ENCODE measurements at regions not wholly inside any gene's neighbourhood (a gene's known extent, or its start where the extent isn't known, plus 50 kb on each side); places are given as distances from the start of the nearest gene placed in this dataset.
A peak's percentile ranks its signal among the peaks of the same experiment; 100 is the strongest.

- peak overlapping the region; percentile 21 for H3K4me3 ChIP-seq (ENCODE audit: low read depth, low read length)
- no peak overlapping the region for H3K27ac ChIP-seq (ENCODE audit: insufficient read depth, low read length, poor library complexity, severe bottlenecking)
- no peaks in the 10 kb centered on the region for H3K9me3 ChIP-seq (ENCODE audit: control insufficient read depth in 2 of 2, low read length in 2 of 2)
- peak in 2 of 3 donors; percentile 1 to 38 for DNase-seq
- H3K4me1 ChIP-seq (ENCODE audit: control insufficient read depth, insufficient read depth, low read length, poor library complexity, severe bottlenecking) = no peaks in the 10 kb centered on the region
- H3K36me3 Mint-ChIP-seq = no peaks in the 10 kb centered on the region
- peaks cover 1% of the 10 kb centered on the region for H3K27me3 ChIP-seq (ENCODE audit: control insufficient read depth, insufficient read depth, low read length)
- H3K4me1 Mint-ChIP-seq = peaks cover 0 to 10% (median 2%) of the 10 kb centered on the region in 4 donors
- peak overlapping the region in 1 of 4 donors; percentile 71 for H3K4me3 Mint-ChIP-seq
- H3K9me3 Mint-ChIP-seq = peaks cover 0 to 2% (median 0%) of the 10 kb centered on the region in 7 donors
- peaks cover 10% of the 10 kb centered on the region for H3K27me3 Mint-ChIP-seq
- peak; percentile 40 to 53 for ATAC-seq (ENCODE audit: low read depth in 2 of 2)
- H3K36me3 ChIP-seq (ENCODE audit: control insufficient read depth, insufficient read depth, low read length) = no peaks in the 10 kb centered on the region
- H3K27ac Mint-ChIP-seq = no peak overlapping the region
Measured at GRCh38 chr4:169823685-169824084, 65.9 kb upstream of the HPF1 start.

DNA sequence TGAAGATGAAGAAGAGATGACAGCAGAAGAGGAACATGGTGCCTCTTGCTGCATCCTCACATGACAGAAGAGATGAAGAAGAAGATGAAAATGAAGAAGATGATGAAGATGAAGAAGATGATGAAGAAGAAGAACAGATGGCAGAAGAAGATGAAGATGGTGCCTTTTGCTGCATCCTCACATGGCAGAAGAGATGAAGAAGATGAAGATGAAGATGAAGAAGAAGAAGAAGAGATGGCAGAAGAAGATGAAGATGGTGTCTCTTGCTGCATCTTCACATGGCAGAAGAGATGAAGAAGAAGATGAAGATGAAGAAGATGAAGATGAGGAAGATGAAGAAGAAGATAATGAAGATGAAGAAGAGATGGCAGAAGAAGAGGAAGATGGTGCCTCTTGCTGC lies 63.7 kb upstream of the HPF1 start:
- no peak overlapping the region for H3K27ac Mint-ChIP-seq
- no peak overlapping the region for H3K4me3 ChIP-seq (ENCODE audit: low read depth, low read length)
- H3K27me3 ChIP-seq (ENCODE audit: control insufficient read depth, insufficient read depth, low read length) = peaks cover 1% of the 10 kb centered on the region
- no peak overlapping the region for H3K4me3 Mint-ChIP-seq
- no peaks in the 10 kb centered on the region for H3K4me1 ChIP-seq (ENCODE audit: control insufficient read depth, insufficient read depth, low read length, poor library complexity, severe bottlenecking)
- H3K36me3 ChIP-seq (ENCODE audit: control insufficient read depth, insufficient read depth, low read length) = no peaks in the 10 kb centered on the region
- H3K27me3 Mint-ChIP-seq = peaks cover 6% of the 10 kb centered on the region
- no peak for DNase-seq
- ATAC-seq (ENCODE audit: low read depth in 2 of 2) = no peak
- no peaks in the 10 kb centered on the region for H3K9me3 ChIP-seq (ENCODE audit: control insufficient read depth in 2 of 2, low read length in 2 of 2)
- H3K4me1 Mint-ChIP-seq = peaks cover 0 to 16% (median 2%) of the 10 kb centered on the region in 4 donors
- no peak overlapping the region for H3K27ac ChIP-seq (ENCODE audit: insufficient read depth, low read length, poor library complexity, severe bottlenecking)
- H3K9me3 Mint-ChIP-seq = no peaks in the 10 kb centered on the region
- no peaks in the 10 kb centered on the region for H3K36me3 Mint-ChIP-seq

- no peak for DNase-seq
- Mint-ChIP-seq H3K4me1 (peaks cover 0 to 6% (median 0%) of the 10 kb centered on the region in 4 donors), H3K27me3 (peaks cover 6% of the 10 kb centered on the region), H3K9me3 (no peaks in the 10 kb centered on the region), H3K4me3 (no peak overlapping the region), H3K27ac (no peak overlapping the region), H3K36me3 (no peaks in the 10 kb centered on the region)
- H3K36me3 ChIP-seq (ENCODE audit: control insufficient read depth, insufficient read depth, low read length) = no peaks in the 10 kb centered on the region
- H3K27me3 ChIP-seq (ENCODE audit: control insufficient read depth, insufficient read depth, low read length) = peaks cover 1% of the 10 kb centered on the region
- H3K27ac ChIP-seq (ENCODE audit: insufficient read depth, low read length, poor library complexity, severe bottlenecking) = no peak overlapping the region
- ATAC-seq (ENCODE audit: low read depth in 2 of 2) = no peak
- no peaks in the 10 kb centered on the region for H3K9me3 ChIP-seq (ENCODE audit: control insufficient read depth in 2 of 2, low read length in 2 of 2)
- no peak overlapping the region for H3K4me3 ChIP-seq (ENCODE audit: low read depth, low read length)
- no peaks in the 10 kb centered on the region for H3K4me1 ChIP-seq (ENCODE audit: control insufficient read depth, insufficient read depth, low read length, poor library complexity, severe bottlenecking)
Measured at GRCh38 chr4:169818063-169818679, 60.4 kb upstream of the HPF1 start.

- H3K27me3 ChIP-seq (ENCODE audit: control insufficient read depth, insufficient read depth, low read length) = no peaks in the 10 kb centered on the region
- peaks cover 0 to 6% (median 0%) of the 10 kb centered on the region in 4 donors for H3K4me1 Mint-ChIP-seq
- no peak overlapping the region for H3K27ac ChIP-seq (ENCODE audit: insufficient read depth, low read length, poor library complexity, severe bottlenecking)
- H3K9me3 Mint-ChIP-seq = no peaks in the 10 kb centered on the region
- ATAC-seq (ENCODE audit: low read depth in 2 of 2) (no peak), DNase-seq (no peak)
- H3K36me3 ChIP-seq (ENCODE audit: control insufficient read depth, insufficient read depth, low read length) = no peaks in the 10 kb centered on the region
- H3K27me3 Mint-ChIP-seq = peaks cover 6% of the 10 kb centered on the region
- H3K27ac Mint-ChIP-seq = no peak overlapping the region
- no peaks in the 10 kb centered on the region for H3K36me3 Mint-ChIP-seq
- H3K4me1 ChIP-seq (ENCODE audit: control insufficient read depth, insufficient read depth, low read length, poor library complexity, severe bottlenecking) = no peaks in the 10 kb centered on the region
- no peak overlapping the region for H3K4me3 ChIP-seq (ENCODE audit: low read depth, low read length)
- no peak overlapping the region for H3K4me3 Mint-ChIP-seq
- H3K9me3 ChIP-seq (ENCODE audit: control insufficient read depth in 2 of 2, low read length in 2 of 2) = no peaks in the 10 kb centered on the region
Measured at GRCh38 chr4:169815606-169816005, 57.9 kb upstream of the HPF1 start.

DNA sequence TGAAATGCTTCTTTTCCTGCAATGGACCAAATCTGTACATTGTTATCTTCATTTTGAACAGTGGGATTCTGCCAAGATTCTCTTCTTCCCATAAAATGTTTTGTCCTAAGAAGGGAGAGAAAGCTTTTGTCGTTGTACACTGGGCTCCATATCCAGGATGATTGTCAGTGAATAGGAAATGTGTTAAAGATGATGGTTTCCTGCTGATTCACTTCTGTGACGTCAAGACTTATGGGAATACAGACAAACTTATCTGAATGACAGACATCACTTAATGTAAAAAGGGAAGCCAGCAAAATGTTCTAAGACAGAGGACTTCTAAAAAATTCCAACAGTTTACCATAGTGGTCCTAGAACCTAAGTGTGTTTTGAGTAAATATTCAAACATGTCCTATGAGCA lies 53.7 kb upstream of the HPF1 start:
- H3K4me3 Mint-ChIP-seq = no peak overlapping the region
- Histone ChIP-seq H3K4me3 (ENCODE audit: low read depth, low read length) (no peak overlapping the region), H3K4me1 (ENCODE audit: control insufficient read depth, insufficient read depth, low read length, poor library complexity, severe bottlenecking) (no peaks in the 10 kb centered on the region), H3K27ac (ENCODE audit: insufficient read depth, low read length, poor library complexity, severe bottlenecking) (no peak overlapping the region), H3K27me3 (ENCODE audit: control insufficient read depth, insufficient read depth, low read length) (no peaks in the 10 kb centered on the region), H3K36me3 (ENCODE audit: control insufficient read depth, insufficient read depth, low read length) (no peaks in the 10 kb centered on the region), H3K9me3 (ENCODE audit: control insufficient read depth in 2 of 2, low read length in 2 of 2) (no peaks in the 10 kb centered on the region)
- DNase-seq (no peak), ATAC-seq (ENCODE audit: low read depth in 2 of 2) (no peak)
- H3K4me1 Mint-ChIP-seq = peaks cover 0 to 2% (median 0%) of the 10 kb centered on the region in 4 donors
- H3K9me3 Mint-ChIP-seq = no peaks in the 10 kb centered on the region
- H3K27ac Mint-ChIP-seq = no peak overlapping the region
- H3K27me3 Mint-ChIP-seq = no peaks in the 10 kb centered on the region
- no peaks in the 10 kb centered on the region for H3K36me3 Mint-ChIP-seq

GRCh38 chr4:169810325-169811323 lies 52.9 kb upstream of the HPF1 start:
- no peaks in the 10 kb centered on the region for H3K36me3 Mint-ChIP-seq
- Histone ChIP-seq H3K36me3 (ENCODE audit: control insufficient read depth, insufficient read depth, low read length) (no peaks in the 10 kb centered on the region), H3K9me3 (ENCODE audit: control insufficient read depth in 2 of 2, low read length in 2 of 2) (peaks cover 0 to 2% of the 10 kb centered on the region in 2 experiments), H3K4me1 (ENCODE audit: control insufficient read depth, insufficient read depth, low read length, poor library complexity, severe bottlenecking) (no peaks in the 10 kb centered on the region), H3K27ac (ENCODE audit: insufficient read depth, low read length, poor library complexity, severe bottlenecking) (no peak overlapping the region), H3K27me3 (ENCODE audit: control insufficient read depth, insufficient read depth, low read length) (no peaks in the 10 kb centered on the region), H3K4me3 (ENCODE audit: low read depth, low read length) (no peak overlapping the region)
- H3K9me3 Mint-ChIP-seq = no peaks in the 10 kb centered on the region
- H3K4me3 Mint-ChIP-seq = no peak overlapping the region
- peaks cover 0 to 2% (median 0%) of the 10 kb centered on the region in 4 donors for H3K4me1 Mint-ChIP-seq
- ATAC-seq (ENCODE audit: low read depth in 2 of 2) (no peak), DNase-seq (peak in 2 of 3 donors; percentile 36 to 70)
- peak overlapping the region in 1 of 3 donors; percentile 53 for H3K27ac Mint-ChIP-seq
- no peaks in the 10 kb centered on the region for H3K27me3 Mint-ChIP-seq

DNA sequence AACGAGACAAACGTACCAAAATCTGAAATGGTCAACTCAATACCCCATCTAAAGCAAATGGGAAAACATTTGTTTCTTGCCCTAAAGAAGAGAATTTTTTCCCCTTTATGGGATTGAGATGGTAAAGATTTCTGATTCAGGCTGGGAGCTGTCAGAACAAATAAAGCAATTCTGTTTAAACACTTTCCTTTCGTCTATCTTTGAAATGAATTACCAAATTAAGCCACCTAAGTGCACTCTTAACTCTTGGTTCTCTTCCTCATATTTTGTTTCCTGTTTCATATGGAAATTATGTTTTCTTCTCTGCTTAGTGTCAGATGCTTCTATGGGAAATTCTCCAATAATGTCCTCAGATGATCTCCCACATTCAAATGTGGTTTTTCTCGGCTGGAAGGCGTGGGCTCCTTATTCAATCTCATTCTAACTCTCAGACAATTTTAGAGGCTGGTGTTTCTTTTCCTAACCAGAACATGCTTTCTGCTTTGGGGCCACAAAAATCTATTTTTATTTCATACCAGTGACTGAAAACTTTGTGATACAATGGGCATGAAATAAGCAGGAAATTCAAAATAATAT lies 50.3 kb upstream of the HPF1 start:
- H3K9me3 Mint-ChIP-seq = no peaks in the 10 kb centered on the region
- Histone ChIP-seq H3K36me3 (ENCODE audit: control insufficient read depth, insufficient read depth, low read length) (no peaks in the 10 kb centered on the region), H3K27ac (ENCODE audit: insufficient read depth, low read length, poor library complexity, severe bottlenecking) (no peak overlapping the region), H3K4me1 (ENCODE audit: control insufficient read depth, insufficient read depth, low read length, poor library complexity, severe bottlenecking) (no peaks in the 10 kb centered on the region), H3K9me3 (ENCODE audit: control insufficient read depth in 2 of 2, low read length in 2 of 2) (peaks cover 0 to 2% of the 10 kb centered on the region in 2 experiments), H3K27me3 (ENCODE audit: control insufficient read depth, insufficient read depth, low read length) (no peaks in the 10 kb centered on the region), H3K4me3 (ENCODE audit: low read depth, low read length) (no peak overlapping the region)
- no peak overlapping the region for H3K27ac Mint-ChIP-seq
- no peak overlapping the region for H3K4me3 Mint-ChIP-seq
- no peak for ATAC-seq (ENCODE audit: low read depth in 2 of 2)
- DNase-seq = no peak
- peaks cover 0 to 2% (median 0%) of the 10 kb centered on the region in 4 donors for H3K4me1 Mint-ChIP-seq
- H3K27me3 Mint-ChIP-seq = no peaks in the 10 kb centered on the region
- H3K36me3 Mint-ChIP-seq = no peaks in the 10 kb centered on the region
